ENCODE measurements at regions not wholly inside any gene's neighbourhood (a gene's known extent, or its start where the extent isn't known, plus 50 kb on each side); places are given as distances from the start of the nearest gene placed in this dataset.

DNA sequence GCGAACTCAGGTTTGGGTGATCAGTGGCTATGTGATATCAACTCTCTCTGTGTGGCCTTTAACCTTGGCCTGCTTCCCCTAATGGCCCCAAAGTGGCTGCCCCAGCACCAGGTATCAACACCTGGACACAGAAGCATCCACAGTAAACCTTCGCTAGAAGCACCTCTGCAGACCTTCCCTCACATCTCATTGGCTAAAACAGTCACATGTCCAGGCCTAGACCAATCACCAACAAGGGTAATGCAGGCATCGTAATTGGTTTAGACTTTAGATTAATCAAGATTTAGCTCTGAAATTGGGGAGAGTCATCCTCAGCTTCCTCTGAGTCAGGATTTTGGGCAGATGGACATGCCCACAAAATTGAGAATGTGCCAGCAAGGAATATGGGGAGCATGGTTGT lies 92.5 kb upstream of the MYL2 start:
- no peak for ATAC-seq (ENCODE audit: low read depth)
- Mint-ChIP-seq H3K27me3 (peaks cover 31% of the 10 kb centered on the region), H3K4me1 (no peaks in the 10 kb centered on the region), H3K36me3 (no peaks in the 10 kb centered on the region), H3K9me3 (peaks cover 5% of the 10 kb centered on the region), H3K27ac (no peak overlapping the region), H3K4me3 (no peak overlapping the region)
- DNase-seq: no peak
- POLR2A ChIA-PET: no interaction called here

DNA sequence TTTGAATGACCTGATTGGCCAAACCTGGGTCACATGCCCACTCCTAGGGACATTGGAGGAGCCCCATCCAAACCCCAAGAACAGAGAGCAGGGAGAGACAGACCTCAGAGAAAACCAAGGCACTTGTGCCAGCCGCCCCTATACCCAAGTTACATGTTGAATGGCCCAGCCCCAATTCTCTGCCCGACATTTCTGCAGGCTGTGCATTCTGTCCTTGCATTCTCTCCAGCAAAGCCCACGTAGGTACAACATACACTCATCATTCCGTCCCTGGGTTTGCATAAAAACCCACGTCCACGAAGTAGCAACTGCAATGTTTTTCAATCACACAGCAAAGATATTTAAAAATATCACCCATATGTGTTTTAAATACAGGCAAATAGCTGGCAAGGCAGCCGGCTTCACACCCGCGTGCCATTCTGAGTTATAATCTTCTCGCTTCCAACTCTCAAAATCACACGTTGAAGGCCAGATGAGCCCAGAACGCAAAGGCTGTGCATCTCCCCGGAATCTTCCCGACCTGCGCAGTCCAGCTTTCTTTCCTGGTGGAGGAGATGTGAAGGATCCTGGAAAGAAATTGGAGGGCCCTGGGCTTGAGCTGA lies 91.7 kb upstream of the MYL2 start:
- ATAC-seq (ENCODE audit: low read depth) (no peak), DNase-seq (no peak)
- POLR2A ChIA-PET: no interaction called here
- Mint-ChIP-seq H3K9me3 (peaks cover 5% of the 10 kb centered on the region), H3K27me3 (peaks cover 28% of the 10 kb centered on the region), H3K36me3 (no peaks in the 10 kb centered on the region), H3K4me3 (no peak overlapping the region), H3K4me1 (no peaks in the 10 kb centered on the region), H3K27ac (no peak overlapping the region)

- Mint-ChIP-seq H3K4me3 (no peak overlapping the region), H3K36me3 (no peaks in the 10 kb centered on the region), H3K4me1 (no peaks in the 10 kb centered on the region), H3K27me3 (peaks cover 26% of the 10 kb centered on the region), H3K27ac (no peak overlapping the region), H3K9me3 (peaks cover 5% of the 10 kb centered on the region)
- DNase-seq (no peak), ATAC-seq (ENCODE audit: low read depth) (no peak)
- POLR2A ChIA-PET: no interaction called here
Observed at GRCh38 chr12:111010916-111011657, 90.7 kb upstream of the MYL2 start.

DNA sequence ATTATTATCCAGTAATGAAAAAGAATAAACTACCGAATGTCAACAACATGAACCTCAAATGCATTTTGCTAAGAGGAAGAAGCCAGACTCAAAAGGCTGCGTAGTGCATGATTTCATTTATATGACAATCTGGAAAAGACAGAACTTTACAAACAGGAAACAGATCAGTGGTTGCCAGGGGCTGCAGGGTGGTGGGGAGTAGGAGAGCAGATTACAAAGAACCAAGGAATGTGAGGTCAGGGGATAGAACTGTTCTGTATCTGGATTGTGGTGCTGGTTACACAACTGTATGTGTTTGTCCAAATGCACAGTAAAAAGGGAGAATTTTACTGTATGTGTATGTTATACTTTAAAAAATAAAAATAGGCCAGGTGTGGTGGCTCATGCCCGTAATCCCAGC lies 89.7 kb upstream of the MYL2 start:
- POLR2A ChIA-PET: no interaction called here
- no peak for ATAC-seq (ENCODE audit: low read depth)
- H3K27ac Mint-ChIP-seq: no peak overlapping the region
- peaks cover 22% of the 10 kb centered on the region for H3K27me3 Mint-ChIP-seq
- H3K4me1 Mint-ChIP-seq: no peaks in the 10 kb centered on the region
- H3K4me3 Mint-ChIP-seq: no peak overlapping the region
- H3K9me3 Mint-ChIP-seq: peaks cover 5% of the 10 kb centered on the region
- DNase-seq: no peak
- no peaks in the 10 kb centered on the region for H3K36me3 Mint-ChIP-seq

GRCh38 chr12:111006621-111007020 lies 86.2 kb upstream of the MYL2 start:
- Mint-ChIP-seq H3K36me3 (no peaks in the 10 kb centered on the region), H3K4me1 (no peaks in the 10 kb centered on the region), H3K9me3 (peaks cover 5% of the 10 kb centered on the region), H3K27ac (no peak overlapping the region), H3K27me3 (peaks cover 20% of the 10 kb centered on the region), H3K4me3 (no peak overlapping the region)
- ATAC-seq (ENCODE audit: low read depth): no peak
- POLR2A ChIA-PET: no interaction called here
- DNase-seq: no peak

DNA sequence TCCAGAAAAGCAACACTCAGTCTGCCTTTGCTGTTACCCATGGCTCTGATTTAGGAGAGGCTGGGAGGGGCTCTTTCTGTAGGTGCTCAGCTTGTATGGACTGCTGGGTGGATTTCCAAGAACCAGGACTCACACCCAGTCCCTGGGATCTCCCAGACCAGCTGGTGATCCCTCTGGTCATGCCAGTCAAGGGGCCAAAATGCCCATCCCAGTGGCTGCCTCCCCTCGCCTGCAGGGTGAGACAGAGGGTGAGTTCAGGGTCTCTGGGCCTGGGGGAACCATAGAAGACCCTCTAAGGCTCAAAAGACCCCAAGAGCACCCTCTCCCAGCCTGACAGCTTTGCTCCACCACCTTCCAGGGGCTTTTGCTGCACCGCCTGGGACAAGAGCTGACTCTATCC lies 78.6 kb upstream of the MYL2 start:
- no peak for ATAC-seq (ENCODE audit: low read depth)
- Mint-ChIP-seq H3K27ac (no peak overlapping the region), H3K4me3 (no peak overlapping the region), H3K27me3 (peaks cover 9% of the 10 kb centered on the region), H3K9me3 (peaks cover 6% of the 10 kb centered on the region), H3K4me1 (no peaks in the 10 kb centered on the region), H3K36me3 (no peaks in the 10 kb centered on the region)
- no peak for DNase-seq
- POLR2A ChIA-PET: no interaction called here

GRCh38 chr12:110998165-110998564 lies 77.8 kb upstream of the MYL2 start:
- no peaks in the 10 kb centered on the region for H3K36me3 Mint-ChIP-seq
- no peaks in the 10 kb centered on the region for H3K4me1 Mint-ChIP-seq
- H3K27ac Mint-ChIP-seq: no peak overlapping the region
- ATAC-seq (ENCODE audit: low read depth): no peak
- DNase-seq: no peak
- H3K4me3 Mint-ChIP-seq: no peak overlapping the region
- H3K9me3 Mint-ChIP-seq: peaks cover 6% of the 10 kb centered on the region
- H3K27me3 Mint-ChIP-seq: peaks cover 4% of the 10 kb centered on the region
- POLR2A ChIA-PET: no interaction called here

DNA sequence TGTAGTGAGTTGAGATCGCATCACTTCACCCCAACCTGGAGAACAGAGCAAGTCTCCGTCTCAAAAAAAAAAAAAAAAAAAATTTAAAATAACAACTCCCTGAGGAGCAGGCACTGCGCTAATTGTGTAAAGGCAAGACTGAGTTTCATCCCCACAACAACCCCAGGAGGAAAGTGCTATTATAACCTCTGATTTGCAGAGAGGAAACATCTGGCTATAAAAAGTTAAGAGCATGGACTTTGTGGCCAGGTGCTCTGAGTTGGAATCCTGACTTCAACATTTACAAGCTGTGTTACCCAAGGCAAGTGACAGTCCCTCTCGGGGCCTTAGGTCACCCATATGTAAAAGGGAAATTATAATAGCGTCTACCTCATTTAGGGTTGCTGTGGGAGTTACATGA lies 76.0 kb upstream of the MYL2 start:
- POLR2A ChIA-PET: no interaction called here
- H3K36me3 Mint-ChIP-seq: no peaks in the 10 kb centered on the region
- H3K27me3 Mint-ChIP-seq: peaks cover 4% of the 10 kb centered on the region
- H3K4me3 Mint-ChIP-seq: no peak overlapping the region
- peaks cover 6% of the 10 kb centered on the region for H3K9me3 Mint-ChIP-seq
- no peak for DNase-seq
- no peak overlapping the region for H3K27ac Mint-ChIP-seq
- ATAC-seq (ENCODE audit: low read depth): no peak
- no peaks in the 10 kb centered on the region for H3K4me1 Mint-ChIP-seq

GRCh38 chr12:110995615-110996014 lies 75.2 kb upstream of the MYL2 start:
- ATAC-seq (ENCODE audit: low read depth) (no peak), DNase-seq (no peak)
- POLR2A ChIA-PET: no interaction called here
- no peak overlapping the region for H3K27ac Mint-ChIP-seq
- H3K4me3 Mint-ChIP-seq: no peak overlapping the region
- H3K4me1 Mint-ChIP-seq: no peaks in the 10 kb centered on the region
- H3K36me3 Mint-ChIP-seq: no peaks in the 10 kb centered on the region
- H3K9me3 Mint-ChIP-seq: peaks cover 9% of the 10 kb centered on the region
- peaks cover 4% of the 10 kb centered on the region for H3K27me3 Mint-ChIP-seq

DNA sequence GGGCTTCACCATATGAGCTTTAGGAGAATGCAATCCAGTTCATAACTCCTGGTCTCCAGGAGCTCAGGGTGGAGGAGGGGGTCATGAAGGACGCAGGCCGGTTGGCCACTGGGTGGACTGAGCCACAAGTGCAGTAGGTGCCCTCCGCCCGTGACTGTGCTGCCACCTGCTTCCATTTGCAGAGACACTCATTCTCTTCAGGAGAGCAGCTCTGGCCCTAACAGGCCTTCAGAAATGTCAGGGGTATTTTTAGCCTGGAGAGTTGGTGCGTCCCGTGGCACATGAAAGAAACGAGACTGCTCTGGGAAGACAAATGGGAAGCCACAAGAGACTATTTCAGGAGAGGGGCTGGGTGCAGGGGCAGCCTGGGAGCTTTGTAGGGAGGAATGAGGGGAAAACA lies 74.6 kb upstream of the MYL2 start:
- H3K27me3 Mint-ChIP-seq: peaks cover 4% of the 10 kb centered on the region
- ATAC-seq (ENCODE audit: low read depth) (no peak), DNase-seq (no peak)
- no peaks in the 10 kb centered on the region for H3K4me1 Mint-ChIP-seq
- POLR2A ChIA-PET: no interaction called here
- H3K27ac Mint-ChIP-seq: no peak overlapping the region
- no peak overlapping the region for H3K4me3 Mint-ChIP-seq
- no peaks in the 10 kb centered on the region for H3K36me3 Mint-ChIP-seq
- H3K9me3 Mint-ChIP-seq: peaks cover 9% of the 10 kb centered on the region

- no peak for DNase-seq
- Mint-ChIP-seq H3K36me3 (no peaks in the 10 kb centered on the region), H3K4me1 (no peaks in the 10 kb centered on the region), H3K27me3 (peaks cover 6% of the 10 kb centered on the region), H3K9me3 (peaks cover 7% of the 10 kb centered on the region), H3K4me3 (no peak overlapping the region), H3K27ac (no peak overlapping the region)
- POLR2A ChIA-PET: no interaction called here
- ATAC-seq (ENCODE audit: low read depth): no peak
Observed at GRCh38 chr12:110993434-110993833, 73.1 kb upstream of the MYL2 start.

- Mint-ChIP-seq H3K36me3 (no peaks in the 10 kb centered on the region), H3K4me1 (no peaks in the 10 kb centered on the region), H3K27me3 (peaks cover 6% of the 10 kb centered on the region), H3K27ac (no peak overlapping the region), H3K9me3 (peaks cover 4% of the 10 kb centered on the region), H3K4me3 (no peak overlapping the region)
- no peak for DNase-seq
- ATAC-seq (ENCODE audit: low read depth): no peak
- POLR2A ChIA-PET: no interaction called here
Observed at GRCh38 chr12:110992909-110993308, 72.5 kb upstream of the MYL2 start.

GRCh38 chr12:110983811-110984210 lies 63.4 kb upstream of the MYL2 start:
- Mint-ChIP-seq H3K9me3 (no peaks in the 10 kb centered on the region), H3K4me3 (no peak overlapping the region), H3K27me3 (peaks cover 16% of the 10 kb centered on the region), H3K27ac (no peak overlapping the region), H3K4me1 (peaks cover 2% of the 10 kb centered on the region), H3K36me3 (no peaks in the 10 kb centered on the region)
- no peak for DNase-seq
- POLR2A ChIA-PET: no interaction called here
- ATAC-seq (ENCODE audit: low read depth): no peak

GRCh38 chr12:110972866-110973265 lies 52.5 kb upstream of the MYL2 start:
- Mint-ChIP-seq H3K27ac (no peak overlapping the region), H3K9me3 (peaks cover 4% of the 10 kb centered on the region)

More at GRCh38 chr12:110972866-110973265, 52.5 kb upstream of the MYL2 start:
- Mint-ChIP-seq H3K36me3 (no peaks in the 10 kb centered on the region), H3K27me3 (peaks cover 12% of the 10 kb centered on the region), H3K4me1 (no peaks in the 10 kb centered on the region), H3K4me3 (no peak overlapping the region)
- DNase-seq (no peak), ATAC-seq (ENCODE audit: low read depth) (no peak)
- POLR2A ChIA-PET: no interaction called here

All from activated naive CD8-positive, alpha-beta T cell treated with anti-CD3 and anti-CD28 coated beads, Interleukin-2, amount 10 ng/mL, durations not matched to agents 7 days and 5 days (primary cell).